Endothelial cell of umbilical vein (primary cell): ENCODE measurements at regions not wholly inside any gene's neighbourhood (a gene's known extent, or its start where the extent isn't known, plus 50 kb on each side); places are given as distances from the start of the nearest gene placed in this dataset.

ENCODE experiments used
- CTCF ChIP-seq, 2 donors: IDR thresholded peaks; 1 replicate in 1 of 2; 2 replicates in 1 of 2; pipeline ENCODE4 v1.5.1; 2011; ENCODE audit warnings: low read length in 2 of 2, mild to moderate bottlenecking in 2 of 2, moderate library complexity in 2 of 2, control low read depth in 1 of 2, inconsistent platforms in 1 of 2, low read depth in 1 of 2; ENCODE audit not compliant: insufficient read depth in 1 of 2; ENCODE audit errors: extremely low read depth in 1 of 2
- EZH2 ChIP-seq: IDR thresholded peaks from 2 replicates; pipeline ENCODE4 v1.6.1; 2012; ENCODE audit warnings: borderline replicate concordance, low read depth, mild to moderate bottlenecking, moderate library complexity, low read length, inconsistent platforms; ENCODE audit not compliant: severe bottlenecking
- FOS ChIP-seq: IDR thresholded peaks from 2 replicates; pipeline ENCODE4 v1.6.1; 2011; ENCODE audit warnings: mild to moderate bottlenecking, low read length, moderate library complexity, borderline replicate concordance; ENCODE audit not compliant: insufficient read depth
- POLR2A ChIP-seq: IDR thresholded peaks from 2 replicates; pipeline ENCODE4 v1.6.1; 2012; ENCODE audit warnings: low read depth, mild to moderate bottlenecking, control low read depth, low read length

GRCh38 chr2:144165599-144166250 is 354.2 kb downstream of the ZEB2 start:
- no peak for TF ChIP-seq CTCF (IDR thresholded peaks at IDR 0.05; ENCODE audit: extremely low read depth in 1 of 2, insufficient read depth in 1 of 2, low read depth in 1 of 2, low read length in 2 of 2)
- TF ChIP-seq EZH2, result no peak
- no peak for TF ChIP-seq POLR2A
- no peak for TF ChIP-seq FOS
